PC-9 (cell line): ENCODE measurements at regions not wholly inside any gene's neighbourhood (a gene's known extent, or its start where the extent isn't known, plus 50 kb on each side); places are given as distances from the start of the nearest gene placed in this dataset.
A peak's percentile ranks its signal among the peaks of the same experiment; 100 is the strongest.

Source experiments
- BruUV-seq: library from RNA; stranded (reverse); fragments of 400-500 nt; replicated peaks from 2 replicates; lab custom pipeline; 2021; lab: Mats Ljungman, UMichigan
- CTCF ChIA-PET: fragments of 300-600 bp; sonication (Branson Sonifier 250); formaldehyde crosslinking; loops from one replicate; lab custom pipeline; 2022; ENCODE audit warnings: antibody characterized with exemption; lab: Charles Lee
- POLR2A ChIA-PET: fragments of 300-600 bp; sonication (Branson Sonifier 250); formaldehyde crosslinking; loops from one replicate; lab custom pipeline; 2022; ENCODE audit warnings: antibody characterized with exemption; ENCODE audit not compliant: unreplicated experiment; lab: Charles Lee
- DNase-seq, 2 experiments: peaks; one replicate each; pipeline versions ENCODE4 v3.0.0 to v3.0.0-alpha.2; 2015 to 2022; ENCODE audit warnings: mixed read lengths in 1 of 2
- H2AFZ ChIP-seq: fragments of 200-600 bp; sonication (generic); 2 replicates; pipeline ENCODE4 v1.8.1; 2017; ENCODE audit warnings: antibody characterized with exemption
- H3F3A ChIP-seq: fragments of 200-600 bp; sonication (generic); 2 replicates; pipeline ENCODE4 v1.8.1; 2017; ENCODE audit warnings: antibody characterized with exemption, mild to moderate bottlenecking, low read depth; ENCODE audit not compliant: insufficient read depth
- H3K27ac ChIP-seq: fragments of 200-600 bp; sonication (generic); 2 replicates; pipeline ENCODE4 v1.6.1; 2016; ENCODE audit warnings: mixed run types
- H3K27me3 ChIP-seq: fragments of 200-600 bp; sonication (generic); 2 replicates; pipeline ENCODE4 v1.6.1; 2016; ENCODE audit warnings: low read depth, mixed run types; ENCODE audit not compliant: insufficient read depth
- H3K36me3 ChIP-seq: fragments of 200-600 bp; sonication (generic); 2 replicates; pipeline ENCODE4 v1.6.1; 2016; ENCODE audit warnings: low read depth, mixed run types
- H3K4me1 ChIP-seq: fragments of 200-600 bp; sonication (generic); replicated peaks from 2 replicates; pipeline ENCODE4 v1.6.1; 2016; ENCODE audit warnings: mixed run types; ENCODE audit not compliant: insufficient read depth
- H3K4me2 ChIP-seq: fragments of 200-600 bp; sonication (generic); 2 replicates; pipeline ENCODE4 v1.6.1; 2017; ENCODE audit warnings: mixed run types
- H3K4me3 ChIP-seq: fragments of 200-600 bp; sonication (generic); 2 replicates; pipeline ENCODE4 v1.6.1; 2016; ENCODE audit warnings: mixed run types
- H3K79me2 ChIP-seq: fragments of 200-600 bp; sonication (generic); 2 replicates; pipeline ENCODE4 v1.6.1; 2017; ENCODE audit warnings: low read depth, mixed run types
- H3K9me2 ChIP-seq: fragments of 200-600 bp; sonication (generic); 2 replicates; pipeline ENCODE4 v1.8.1; 2017; ENCODE audit warnings: mild to moderate bottlenecking; ENCODE audit not compliant: insufficient read depth
- H3K9me3 ChIP-seq: fragments of 200-600 bp; sonication (generic); 2 replicates; pipeline ENCODE4 v1.8.1; 2016; ENCODE audit warnings: low read depth; ENCODE audit not compliant: insufficient read depth
- H4K20me1 ChIP-seq: fragments of 200-600 bp; sonication (generic); 2 replicates; pipeline ENCODE4 v1.8.1; 2017; ENCODE audit not compliant: insufficient read depth
- EZH2 ChIP-seq: fragments of 200-600 bp; sonication (generic); IDR thresholded peaks from 2 replicates; pipeline ENCODE4 v1.8.0; 2017; ENCODE audit warnings: antibody characterized with exemption, low read depth
- intact Hi-C: fragments of 100-400 bp; cut with micrococcal nuclease; formaldehyde crosslinking; loops from one replicate; pipeline ENCODE4 v1.10.0; 2022; ENCODE audit not compliant: unreplicated experiment
- TF ChIP-seq, protein P1 (sequence below): fragments of 200-600 bp; sonication (generic); conservative IDR thresholded peaks from 2 replicates; pipeline ENCODE4 v1.6.1; 2017; ENCODE audit warnings: mixed run types, antibody characterized with exemption, mild to moderate bottlenecking, moderate library complexity

- Histone ChIP-seq H2AFZ (no peak overlapping the region), H3K4me1 (peaks cover 19% of the 10 kb centered on the region), H3K27me3 (no peaks in the 10 kb centered on the region), H3K9me3 (no peaks in the 10 kb centered on the region), H3K79me2 (no peaks in the 10 kb centered on the region), H3K9me2 (no peaks in the 10 kb centered on the region), H3K4me3 (no peak overlapping the region), H3F3A (0 out of 2 replicates have a peak, but pooled peaks cover 6% of the 10 kb centered on the region), H3K4me2 (no peak overlapping the region), H3K36me3 (no peaks in the 10 kb centered on the region), H4K20me1 (no peaks in the 10 kb centered on the region), H3K27ac (no peak overlapping the region)
- intact Hi-C loops, result loop anchor here (2.0 kb wide), 1 partner anchor 49 kb away; no protein-coding TSS in a partner anchor
- no peak for TF ChIP-seq EZH2
- TF ChIP-seq, protein P1, sequence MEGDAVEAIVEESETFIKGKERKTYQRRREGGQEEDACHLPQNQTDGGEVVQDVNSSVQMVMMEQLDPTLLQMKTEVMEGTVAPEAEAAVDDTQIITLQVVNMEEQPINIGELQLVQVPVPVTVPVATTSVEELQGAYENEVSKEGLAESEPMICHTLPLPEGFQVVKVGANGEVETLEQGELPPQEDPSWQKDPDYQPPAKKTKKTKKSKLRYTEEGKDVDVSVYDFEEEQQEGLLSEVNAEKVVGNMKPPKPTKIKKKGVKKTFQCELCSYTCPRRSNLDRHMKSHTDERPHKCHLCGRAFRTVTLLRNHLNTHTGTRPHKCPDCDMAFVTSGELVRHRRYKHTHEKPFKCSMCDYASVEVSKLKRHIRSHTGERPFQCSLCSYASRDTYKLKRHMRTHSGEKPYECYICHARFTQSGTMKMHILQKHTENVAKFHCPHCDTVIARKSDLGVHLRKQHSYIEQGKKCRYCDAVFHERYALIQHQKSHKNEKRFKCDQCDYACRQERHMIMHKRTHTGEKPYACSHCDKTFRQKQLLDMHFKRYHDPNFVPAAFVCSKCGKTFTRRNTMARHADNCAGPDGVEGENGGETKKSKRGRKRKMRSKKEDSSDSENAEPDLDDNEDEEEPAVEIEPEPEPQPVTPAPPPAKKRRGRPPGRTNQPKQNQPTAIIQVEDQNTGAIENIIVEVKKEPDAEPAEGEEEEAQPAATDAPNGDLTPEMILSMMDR, result no peak
- CTCF ChIA-PET, result no interaction called here
- POLR2A ChIA-PET, result no interaction called here
- no TSS peak for BruUV-seq
- no peak for DNase-seq
These were observed 152.5 kb upstream of the ZNF366 start for GRCh38 chr5:72659726-72660125.

DNA sequence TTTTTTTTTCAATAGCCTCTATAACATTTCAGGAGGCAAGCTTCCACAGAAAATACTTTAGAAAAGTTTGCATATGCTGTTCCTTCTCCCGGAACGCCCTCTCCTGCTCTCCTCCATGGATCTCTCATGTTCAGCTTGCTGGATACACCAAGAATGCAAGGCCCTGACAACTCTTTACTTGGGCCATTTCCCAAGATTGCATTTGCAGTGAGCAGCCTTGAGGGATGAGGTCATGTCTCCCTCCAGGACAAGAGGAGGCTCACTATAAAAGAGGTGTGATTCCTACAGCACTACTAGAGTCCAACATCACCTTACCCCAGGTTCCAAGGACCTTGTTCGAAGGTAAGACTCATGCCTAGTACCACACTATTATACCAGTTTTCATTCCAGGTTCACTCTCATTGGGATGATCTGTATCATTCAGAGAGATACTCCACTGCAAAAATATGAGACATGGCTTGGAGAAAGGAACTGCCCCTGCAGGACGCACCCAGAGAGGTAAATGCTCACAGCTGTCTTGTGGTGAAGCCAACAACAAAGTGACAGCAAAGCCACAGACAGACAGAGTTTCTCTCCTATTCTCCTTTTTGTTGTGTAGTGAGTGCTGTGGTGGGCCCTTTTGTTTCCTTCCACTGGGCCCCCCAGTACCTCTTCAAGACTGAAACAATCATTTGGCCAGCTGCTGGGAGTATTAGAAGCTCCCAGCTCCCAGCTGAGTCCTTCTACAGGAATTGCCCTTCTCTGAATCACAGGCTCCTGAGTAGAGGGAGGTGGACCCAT lies 151.7 kb upstream of the ZNF366 start:
- Histone ChIP-seq H3K27me3 (no peaks in the 10 kb centered on the region), H4K20me1 (no peaks in the 10 kb centered on the region), H3K4me3 (no peak overlapping the region), H3K79me2 (no peaks in the 10 kb centered on the region), H3F3A (0 out of 2 replicates have a peak, but pooled peaks cover 6% of the 10 kb centered on the region), H3K9me2 (no peaks in the 10 kb centered on the region), H3K4me2 (peak overlapping the region; percentile 55), H3K36me3 (no peaks in the 10 kb centered on the region), H3K9me3 (no peaks in the 10 kb centered on the region), H3K4me1 (peaks cover 19% of the 10 kb centered on the region), H3K27ac (no peak overlapping the region), H2AFZ (no peak overlapping the region)
- POLR2A ChIA-PET, result no interaction called here
- CTCF ChIA-PET, result no interaction called here
- DNase-seq, result no peak
- intact Hi-C loops, result loop anchor here (2.0 kb wide), 1 partner anchor 48 kb away; no protein-coding TSS in a partner anchor
- TF ChIP-seq EZH2, result no peak
- TF ChIP-seq, protein P1, result no peak
- no TSS peak for BruUV-seq

DNA sequence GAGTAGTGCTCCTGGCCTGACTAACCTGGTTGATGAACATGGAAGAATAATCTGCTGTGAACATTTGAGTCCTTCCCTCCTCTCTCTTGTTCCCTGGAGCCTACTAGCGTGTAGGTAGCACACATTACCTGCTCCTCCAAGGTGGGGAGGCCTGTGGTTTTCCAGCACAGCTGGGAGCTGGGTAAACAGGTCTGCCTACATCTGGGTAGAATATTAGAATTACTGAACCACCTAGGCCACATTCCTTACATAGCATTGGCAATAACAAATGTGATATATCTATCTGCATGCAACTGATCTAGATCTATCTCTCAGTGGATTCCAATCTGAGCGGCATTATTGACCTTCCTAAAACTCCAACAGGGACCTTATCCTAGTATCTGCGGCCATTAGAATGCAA lies 151.0 kb upstream of the ZNF366 start:
- H2AFZ ChIP-seq, result no peak overlapping the region
- 0 out of 2 replicates have a peak, but pooled peaks cover 6% of the 10 kb centered on the region for H3F3A ChIP-seq
- H3K4me1 ChIP-seq, result peaks cover 22% of the 10 kb centered on the region
- no peaks in the 10 kb centered on the region for H3K36me3 ChIP-seq
- no peaks in the 10 kb centered on the region for H4K20me1 ChIP-seq
- CTCF ChIA-PET, result no interaction called here
- H3K27me3 ChIP-seq, result no peaks in the 10 kb centered on the region
- no peak overlapping the region for H3K27ac ChIP-seq
- H3K9me3 ChIP-seq, result no peaks in the 10 kb centered on the region
- H3K4me2 ChIP-seq, result peak overlapping the region; percentile 55
- peak; percentile 74 to 85 for DNase-seq
- no peaks in the 10 kb centered on the region for H3K9me2 ChIP-seq
- H3K4me3 ChIP-seq, result no peak overlapping the region
- H3K79me2 ChIP-seq, result no peaks in the 10 kb centered on the region
- TF ChIP-seq, protein P1, result no peak
- no peak for TF ChIP-seq EZH2
- no TSS peak for BruUV-seq
- POLR2A ChIA-PET, result no interaction called here
- intact Hi-C loops, result loop anchor here (2.0 kb wide), 1 partner anchor 47 kb away; no protein-coding TSS in a partner anchor
